HCT116 (cell line): ENCODE measurements at regions not wholly inside any gene's neighbourhood (a gene's known extent, or its start where the extent isn't known, plus 50 kb on each side); places are given as distances from the start of the nearest gene placed in this dataset.

ENCODE experiments used
- ATAC-seq: fragments of 200-7000 bp; cut with Tn5 transposase; 2 replicates; pipeline ENCODE4 v1.9.1; 2020; ENCODE audit warnings: mild to moderate bottlenecking, moderate library complexity
- BruUV-seq: library from RNA; stranded (reverse); fragments of 400-500 nt; replicated peaks from 2 replicates; lab custom pipeline; 2021; lab: Mats Ljungman, UMichigan
- CTCF ChIA-PET: fragments of 300-600 bp; sonication (Branson Sonifier 250); formaldehyde crosslinking; loops from one replicate; lab custom pipeline; 2021; ENCODE audit warnings: antibody characterized with exemption; lab: Charles Lee
- POLR2A ChIA-PET: fragments of 300-600, 350-600 bp; sonication (Branson Sonifier 250); formaldehyde crosslinking; loops from one replicate; lab custom pipeline; 2021; ENCODE audit warnings: antibody characterized with exemption; lab: Charles Lee
- RAD21 ChIA-PET, 2 experiments: fragments of 300-600 bp; sonication (Branson Sonifier 250); formaldehyde crosslinking; loops; one replicate each; lab custom pipeline; 2023; ENCODE audit warnings: low total read pairs in 2 of 2; ENCODE audit not compliant: uncharacterized antibody in 2 of 2, unreplicated experiment in 2 of 2, low non-redundant PET in 1 of 2; lab: Charles Lee
- DNase-seq: peaks from one replicate; pipeline ENCODE4 v3.0.0-alpha.2; 2010; ENCODE audit warnings: low read depth, low spot score
- H2AFZ ChIP-seq: fragments of 200-600 bp; shearing (Covaris generic), sonication (generic); 2 replicates; pipeline ENCODE4 v1.6.1; 2017; ENCODE audit warnings: low read depth, mixed run types, mixed read lengths, antibody characterized with exemption, low read length; ENCODE audit not compliant: poor library complexity, severe bottlenecking
- H3K27ac ChIP-seq: 2 replicates; pipeline ENCODE4 v1.5.1; 2012; ENCODE audit warnings: low read depth, low read length
- H3K27me3 ChIP-seq: fragments of 200-600 bp; sonication (generic); 2 replicates; pipeline ENCODE4 v1.6.1; 2016; ENCODE audit warnings: mixed run types, low read length, mixed read lengths; ENCODE audit not compliant: insufficient read depth
- H3K36me3 ChIP-seq, 2 experiments: fragments of 200-500 bp in 1 of 2; fragments of 200-600 bp in 1 of 2; sonication (Bioruptor generic) in 1 of 2; sonication (generic) in 1 of 2; 2 replicates each; pipeline versions ENCODE4 v1.5.1 to v1.6.1; 2014 to 2016; ENCODE audit warnings: low read length in 2 of 2, inconsistent platforms in 1 of 2, mixed read lengths in 1 of 2, mixed run types in 1 of 2; ENCODE audit not compliant: insufficient read depth in 2 of 2, control insufficient read depth in 1 of 2
- H3K4me1 ChIP-seq, 2 experiments: fragments of 200-600 bp in 1 of 2; sonication (generic) in 1 of 2; 2 replicates each; pipeline versions ENCODE4 v1.5.1 to v1.6.1; 2012 to 2017; ENCODE audit warnings: low read length in 2 of 2, inconsistent platforms in 1 of 2, mild to moderate bottlenecking in 1 of 2, mixed read lengths in 1 of 2, mixed run types in 1 of 2, moderate library complexity in 1 of 2; ENCODE audit not compliant: insufficient read depth in 2 of 2, control insufficient read depth in 1 of 2
- H3K4me2 ChIP-seq: fragments of 200-600 bp; sonication (generic); 2 replicates; pipeline ENCODE4 v1.6.1; 2017; ENCODE audit warnings: mixed run types, low read length, mixed read lengths
- H3K4me3 ChIP-seq, 2 experiments: fragments of 200-600 bp in 1 of 2; sonication (generic) in 1 of 2; replicated peaks in 1 of 2; 2 replicates each; pipeline ENCODE4 v1.5.1; 2011 to 2016; ENCODE audit warnings: low read length in 2 of 2, control low read depth in 1 of 2, low read depth in 1 of 2, mild to moderate bottlenecking in 1 of 2, mixed read lengths in 1 of 2, mixed run types in 1 of 2
- H3K79me2 ChIP-seq: fragments of 200-600 bp; sonication (generic); 2 replicates; pipeline ENCODE4 v1.6.1; 2017; ENCODE audit warnings: mild to moderate bottlenecking, mixed run types, low read length, moderate library complexity, mixed read lengths; ENCODE audit not compliant: insufficient read depth
- H3K9ac ChIP-seq: fragments of 200-600 bp; sonication (generic); 2 replicates; pipeline ENCODE4 v1.6.1; 2016; ENCODE audit warnings: low read length, mixed read lengths
- H3K9me2 ChIP-seq: fragments of 200-600 bp; sonication (generic), shearing (Covaris generic); 2 replicates; pipeline ENCODE4 v1.6.1; 2017; ENCODE audit warnings: mixed run types, mild to moderate bottlenecking, moderate library complexity; ENCODE audit not compliant: insufficient read depth
- H3K9me3 ChIP-seq, 2 experiments: fragments of 200-500 bp in 1 of 2; fragments of 200-600 bp in 1 of 2; sonication (Bioruptor generic) in 1 of 2; sonication (generic) in 1 of 2; 2 replicates each; pipeline ENCODE4 v1.6.1; 2014 to 2017; ENCODE audit warnings: low read length in 2 of 2, mixed read lengths in 2 of 2, inconsistent platforms in 1 of 2, low read depth in 1 of 2, mild to moderate bottlenecking in 1 of 2, mixed run types in 1 of 2, moderate library complexity in 1 of 2; ENCODE audit not compliant: control insufficient read depth in 1 of 2, insufficient read depth in 1 of 2
- H4K20me1 ChIP-seq: fragments of 200-600 bp; sonication (generic), shearing (Covaris generic); 2 replicates; pipeline ENCODE4 v1.6.1; 2017; ENCODE audit warnings: mixed run types, mild to moderate bottlenecking, moderate library complexity; ENCODE audit not compliant: insufficient read depth
- CBX3 ChIP-seq: IDR thresholded peaks from 2 replicates; pipeline ENCODE4 v1.6.1; 2012; ENCODE audit warnings: low read depth
- CEBPB ChIP-seq: IDR thresholded peaks from 2 replicates; pipeline ENCODE4 v1.6.1; 2012; ENCODE audit warnings: low read depth
- CTCF ChIP-seq, 3 experiments: fragments of 200-600 bp in 1 of 3; sonication (generic) in 1 of 3; IDR thresholded peaks in 2 of 3; conservative IDR thresholded peaks in 1 of 3; 2 replicates each; pipeline ENCODE4 v1.5.1; 2012 to 2017; ENCODE audit warnings: low read depth in 2 of 3, low read length in 2 of 3, antibody characterized with exemption in 1 of 3, borderline replicate concordance in 1 of 3, control low read depth in 1 of 3, mild to moderate bottlenecking in 1 of 3, mixed read lengths in 1 of 3, mixed run types in 1 of 3, moderate library complexity in 1 of 3; ENCODE audit not compliant: insufficient read depth in 1 of 3
- EZH2phosphoT487 ChIP-seq: fragments of 200-600 bp; IDR thresholded peaks from 2 replicates; pipeline ENCODE4 v1.6.1; 2018; ENCODE audit warnings: antibody characterized with exemption, borderline replicate concordance
- FOSL1 ChIP-seq: IDR thresholded peaks from 2 replicates; pipeline ENCODE4 v1.6.1; 2012; ENCODE audit warnings: low read depth
- JUND ChIP-seq: IDR thresholded peaks from 2 replicates; pipeline ENCODE4 v1.6.1; 2012
- MAX ChIP-seq: IDR thresholded peaks from 2 replicates; pipeline ENCODE4 v1.6.1; 2012
- POLR2AphosphoS5 ChIP-seq: IDR thresholded peaks from 2 replicates; pipeline ENCODE4 v1.6.1; 2011; ENCODE audit warnings: mild to moderate bottlenecking, low read depth, low read length, moderate library complexity
- RAD21 ChIP-seq: IDR thresholded peaks from 2 replicates; pipeline ENCODE4 v1.6.1; 2012; ENCODE audit warnings: low read depth, mild to moderate bottlenecking
- SP1 ChIP-seq: IDR thresholded peaks from 2 replicates; pipeline ENCODE4 v1.6.1; 2012; ENCODE audit warnings: low read depth
- intact Hi-C: fragments of 100-400 bp; cut with micrococcal nuclease; formaldehyde crosslinking; loops from 2 replicates; pipeline ENCODE4 v1.10.0; 2022

DNA sequence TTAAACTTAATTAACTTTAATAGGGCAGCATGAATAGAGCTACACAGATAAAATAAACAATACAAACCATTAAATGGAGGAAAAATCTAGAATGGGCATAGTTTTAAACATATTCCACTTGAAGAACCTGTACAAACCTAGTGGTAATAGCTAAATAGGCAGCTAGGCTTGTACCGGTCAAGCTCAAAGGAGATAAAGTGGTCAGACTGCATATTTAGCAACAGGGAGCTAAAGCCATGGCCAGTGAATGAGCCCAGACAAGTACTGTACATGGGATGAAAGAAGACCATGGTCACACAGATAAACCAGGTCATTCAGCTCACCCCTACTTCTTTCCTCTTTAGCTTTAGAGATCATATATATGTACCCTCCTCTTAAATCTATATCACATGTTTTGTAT, 186.6 kb upstream of the KRR1 start:
- ATAC-seq = peak; percentile 69
- no TSS peak for BruUV-seq
- POLR2A ChIA-PET = interaction anchor here (0.8 to 2.7 kb wide), 12 partner anchors 12 to 334 kb away, joined by 3 to 30 read pairs (median 4); partner anchors contain the start of gene PHLDA1

More for the DNA sequence above, 186.6 kb upstream of the KRR1 start:
- intact Hi-C loops = no loop called here
- Histone ChIP-seq H2AFZ (no peak overlapping the region), H3K79me2 (peaks cover 10% of the 10 kb centered on the region), H3K9ac (peak overlapping the region; percentile 66), H4K20me1 (no peaks in the 10 kb centered on the region), H3K9me3 (no peaks in the 10 kb centered on the region), H3K4me3 (no peak overlapping the region), H3K9me2 (no peaks in the 10 kb centered on the region), H3K27ac (peak overlapping the region; percentile 100), H3K27me3 (no peaks in the 10 kb centered on the region), H3K4me1 (peaks cover 86 to 98% of the 10 kb centered on the region in 2 experiments), H3K4me2 (peak overlapping the region; percentile 60), H3K36me3 (no peaks in the 10 kb centered on the region)
- TF ChIP-seq FOSL1 = no peak
- no peak for TF ChIP-seq JUND
- no peak for TF ChIP-seq CBX3
- TF ChIP-seq POLR2AphosphoS5 = peak; percentile 50
- peak; percentile 52 for TF ChIP-seq CEBPB
- 0 out of 2 replicates have a peak, but pooled peaks have one; percentile 33 for TF ChIP-seq MAX
- TF ChIP-seq EZH2phosphoT487 = no peak
- peak; percentile 58 for TF ChIP-seq SP1
- TF ChIP-seq CTCF (IDR thresholded peaks at IDR 0.05 in 2 of 3, conservative IDR thresholded peaks at IDR 0.05 in 1 of 3; ENCODE audit: borderline replicate concordance in 1 of 3, insufficient read depth in 1 of 3, low read depth in 2 of 3, low read length in 2 of 3) = peak in 1 of 3 experiments; percentile 12; a peak in 1 of 6 replicates
- TF ChIP-seq RAD21 = 0 out of 2 replicates have a peak, but pooled peaks have one; percentile 1
- ChIA-PET CTCF (no interaction called here), RAD21 (interaction anchor here in 1 of 2 experiments (0.5 kb wide), 1 partner anchor 32 kb away, joined by 3 read pairs; no protein-coding TSS in a partner anchor)
- peak; percentile 60 for DNase-seq
